ENCODE measurements at regions not wholly inside any gene's neighbourhood (a gene's known extent, or its start where the extent isn't known, plus 50 kb on each side); places are given as distances from the start of the nearest gene placed in this dataset.

DNA sequence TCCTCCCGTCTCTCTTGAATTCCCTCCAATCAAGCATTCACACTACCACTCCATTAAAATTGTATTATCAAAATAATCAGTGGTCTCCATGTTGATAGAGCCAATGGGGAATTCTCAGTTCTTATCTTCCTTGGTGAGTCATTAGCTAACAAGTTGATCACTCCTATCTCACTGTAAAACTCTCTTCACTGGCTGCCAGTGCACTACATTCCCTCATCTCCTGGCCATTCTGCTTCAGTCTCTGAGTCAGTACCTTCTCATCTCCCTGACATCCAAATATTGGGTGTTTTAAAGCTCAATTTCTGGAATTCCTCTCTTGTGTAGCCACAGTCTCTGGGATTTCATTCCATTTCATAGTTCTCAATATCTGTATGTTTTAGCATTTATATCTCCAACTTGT, 175.2 kb downstream of the ALDH1A2 start:
- Histone ChIP-seq H3K36me3 (replicated peaks in 1 of 2; ENCODE audit: control insufficient read depth in 1 of 2, insufficient read depth in 2 of 2, low read length in 2 of 2) (no peaks in the 10 kb centered on the region), H3K4me3 (replicated peaks in 1 of 3; ENCODE audit: insufficient read depth in 1 of 3, low read depth in 2 of 3, low read length in 3 of 3) (no peak overlapping the region), H2AFZ (ENCODE audit: low read length) (no peak overlapping the region), H3K79me2 (ENCODE audit: insufficient read depth, low read length) (no peaks in the 10 kb centered on the region), H3K9ac (ENCODE audit: insufficient read depth, low read depth, low read length) (no peak overlapping the region), H3K4me1 (ENCODE audit: insufficient read depth, low read length) (no peaks in the 10 kb centered on the region), H3K4me2 (ENCODE audit: low read depth, low read length) (no peak overlapping the region), H4K20me1 (ENCODE audit: insufficient read depth, low read length) (no peaks in the 10 kb centered on the region), H3K27ac (ENCODE audit: extremely low read length, insufficient read depth, low read length) (no peak overlapping the region), H3K27me3 (ENCODE audit: control insufficient read depth in 1 of 2, insufficient read depth in 2 of 2, low read length in 2 of 2) (peaks cover 0 to 12% of the 10 kb centered on the region in 2 experiments; a peak in 2 of 5 replicates), H3K9me3 (ENCODE audit: low read length) (no peaks in the 10 kb centered on the region)
- intact Hi-C loops (cut with micrococcal nuclease; ENCODE audit: unreplicated experiment) (no loop called here), in situ Hi-C loops (cut with HindIII; ENCODE audit: extremely low pct_ligation_motif_present, low pct_unique_long_range_greater_than_20kb) (no loop called here)
- 29% methylated on average over 1 of the region's 1 CpG for WGBS (ENCODE audit: low lambda C conversion rate)
- ChIA-PET CTCF (ENCODE audit: low intra/inter-chr PET ratio, low total read pairs) (no interaction called here), POLR2A (no interaction called here)
- TF ChIP-seq TOPORS (CRISPR knock-in tag; IDR thresholded peaks at IDR 0.05) (no peak), ATF1 (CRISPR knock-in tag; IDR thresholded peaks at IDR 0.05) (no peak), CEBPG (CRISPR knock-in tag; IDR thresholded peaks at IDR 0.05) (no peak), ZNF816 (CRISPR knock-in tag; IDR thresholded peaks at IDR 0.05; ENCODE audit: borderline replicate concordance) (no peak), ZNF563 (CRISPR knock-in tag; IDR thresholded peaks at IDR 0.05) (no peak)
- TF ChIP-seq, protein P1, sequence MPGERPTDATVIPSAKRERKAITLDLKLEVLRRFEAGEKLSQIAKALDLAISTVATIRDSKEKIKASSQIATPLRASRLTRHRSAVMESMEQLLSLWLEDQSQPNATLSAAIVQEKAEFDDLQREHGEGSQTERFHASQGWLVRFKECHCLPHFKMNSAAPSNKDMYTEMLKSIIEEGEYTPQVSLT (CRISPR knock-in tag; IDR thresholded peaks at IDR 0.05; ENCODE audit: borderline replicate concordance, low read depth), result no peak
- no peak for DNase-seq (ENCODE audit: low spot score)
- BruUV-seq (replicated peaks), result no TSS peak
- no peak for FAIRE-seq
- no peak for ATAC-seq

DNA sequence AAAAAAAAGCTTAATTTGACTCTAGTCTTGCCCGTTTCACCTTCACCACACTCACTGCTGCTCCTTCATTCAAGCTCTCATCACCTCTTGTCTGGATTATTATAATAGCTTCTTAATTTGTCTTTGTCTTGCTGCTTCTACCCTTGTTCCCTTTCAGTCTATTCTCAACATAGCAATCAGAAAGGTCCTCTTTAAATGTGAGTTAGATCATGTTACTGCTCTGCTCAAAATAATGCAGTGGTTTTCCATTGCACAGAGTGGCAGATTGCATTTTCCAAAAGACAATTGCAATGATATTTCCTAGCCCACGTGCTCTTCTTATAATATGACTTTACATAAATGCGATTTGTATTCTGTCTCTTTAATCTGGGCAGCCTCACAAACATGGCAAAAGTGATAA, 174.6 kb downstream of the ALDH1A2 start:
- no peaks in the 10 kb centered on the region for H3K9me3 ChIP-seq (ENCODE audit: low read length)
- no peaks in the 10 kb centered on the region for H3K36me3 ChIP-seq (replicated peaks in 1 of 2; ENCODE audit: control insufficient read depth in 1 of 2, insufficient read depth in 2 of 2, low read length in 2 of 2)
- H3K27me3 ChIP-seq (ENCODE audit: control insufficient read depth in 1 of 2, insufficient read depth in 2 of 2, low read length in 2 of 2), result peaks cover 0 to 12% of the 10 kb centered on the region in 2 experiments; a peak in 2 of 5 replicates
- WGBS (ENCODE audit: low lambda C conversion rate), result 1% methylated on average over 3 of the region's 3 CpGs
- no peaks in the 10 kb centered on the region for H3K79me2 ChIP-seq (ENCODE audit: insufficient read depth, low read length)
- no peaks in the 10 kb centered on the region for H4K20me1 ChIP-seq (ENCODE audit: insufficient read depth, low read length)
- ChIA-PET POLR2A (no interaction called here), CTCF (ENCODE audit: low intra/inter-chr PET ratio, low total read pairs) (no interaction called here)
- no peak overlapping the region for H3K4me2 ChIP-seq (ENCODE audit: low read depth, low read length)
- no peak for FAIRE-seq
- H3K4me1 ChIP-seq (ENCODE audit: insufficient read depth, low read length), result no peaks in the 10 kb centered on the region
- no peak for DNase-seq (ENCODE audit: low spot score)
- no peak for ATAC-seq
- H2AFZ ChIP-seq (ENCODE audit: low read length), result no peak overlapping the region
- no peak overlapping the region for H3K4me3 ChIP-seq (replicated peaks in 1 of 3; ENCODE audit: insufficient read depth in 1 of 3, low read depth in 2 of 3, low read length in 3 of 3)
- in situ Hi-C loops (cut with HindIII; ENCODE audit: extremely low pct_ligation_motif_present, low pct_unique_long_range_greater_than_20kb) (no loop called here), intact Hi-C loops (cut with micrococcal nuclease; ENCODE audit: unreplicated experiment) (no loop called here)
- H3K27ac ChIP-seq (ENCODE audit: extremely low read length, insufficient read depth, low read length), result no peak overlapping the region
- H3K9ac ChIP-seq (ENCODE audit: insufficient read depth, low read depth, low read length), result no peak overlapping the region
- BruUV-seq (replicated peaks), result no TSS peak
- TF ChIP-seq ZNF33B (CRISPR knock-in tag; IDR thresholded peaks at IDR 0.05) (no peak), IKZF1 (IDR thresholded peaks at IDR 0.05) (no peak), ZNF780A (CRISPR knock-in tag; IDR thresholded peaks at IDR 0.05) (no peak), HIVEP1 (CRISPR knock-in tag; IDR thresholded peaks at IDR 0.05) (no peak), ZZZ3 (CRISPR knock-in tag; IDR thresholded peaks at IDR 0.05; ENCODE audit: borderline replicate concordance) (no peak), NONO (IDR thresholded peaks at IDR 0.05) (no peak), NONO (CRISPR knock-in tag; conservative IDR thresholded peaks at IDR 0.05) (no peak), PRPF4 (IDR thresholded peaks at IDR 0.05; ENCODE audit: low read depth, low read length, poor library complexity, severe bottlenecking) (no peak), GZF1 (CRISPR knock-in tag; IDR thresholded peaks at IDR 0.05) (no peak), ZNF558 (CRISPR knock-in tag; IDR thresholded peaks at IDR 0.05; ENCODE audit: borderline replicate concordance) (no peak), TSC22D2 (CRISPR knock-in tag; IDR thresholded peaks at IDR 0.05; ENCODE audit: borderline replicate concordance) (no peak), POLR2AphosphoS2 (IDR thresholded peaks at IDR 0.05; ENCODE audit: low read depth, low read length) (no peak), ZNF724P (CRISPR knock-in tag; IDR thresholded peaks at IDR 0.05; ENCODE audit: borderline replicate concordance) (no peak), AKAP8 (CRISPR knock-in tag; IDR thresholded peaks at IDR 0.05) (no peak)

Data from HepG2 (cell line).